ENCODE measurements at regions not wholly inside any gene's neighbourhood (a gene's known extent, or its start where the extent isn't known, plus 50 kb on each side); places are given as distances from the start of the nearest gene placed in this dataset.

- Mint-ChIP-seq H3K4me1 (no peaks in the 10 kb centered on the region), H3K36me3 (no peaks in the 10 kb centered on the region), H3K27ac (no peak overlapping the region), H3K9me3 (peaks cover 8% of the 10 kb centered on the region), H3K4me3 (no peak overlapping the region), H3K27me3 (ENCODE audit: low read depth) (peaks cover 65% of the 10 kb centered on the region)
- DNase-seq (ENCODE audit: low spot score in 2 of 2, unreplicated experiment in 2 of 2) = no peak
- TF ChIP-seq CTCF (IDR thresholded peaks at IDR 0.05; ENCODE audit: unreplicated experiment) = no peak
Observed at GRCh38 chr5:2000591-2000990, 117.9 kb upstream of the IRX4 start.

GRCh38 chr5:1999794-2000193, 117.1 kb upstream of the IRX4 start:
- Mint-ChIP-seq H3K4me3 (no peak overlapping the region), H3K27me3 (ENCODE audit: low read depth) (peaks cover 58% of the 10 kb centered on the region), H3K9me3 (peaks cover 8% of the 10 kb centered on the region), H3K27ac (no peak overlapping the region), H3K36me3 (no peaks in the 10 kb centered on the region), H3K4me1 (no peaks in the 10 kb centered on the region)
- DNase-seq (ENCODE audit: low spot score in 2 of 2, unreplicated experiment in 2 of 2) = no peak
- TF ChIP-seq CTCF (IDR thresholded peaks at IDR 0.05; ENCODE audit: unreplicated experiment) = no peak

DNA sequence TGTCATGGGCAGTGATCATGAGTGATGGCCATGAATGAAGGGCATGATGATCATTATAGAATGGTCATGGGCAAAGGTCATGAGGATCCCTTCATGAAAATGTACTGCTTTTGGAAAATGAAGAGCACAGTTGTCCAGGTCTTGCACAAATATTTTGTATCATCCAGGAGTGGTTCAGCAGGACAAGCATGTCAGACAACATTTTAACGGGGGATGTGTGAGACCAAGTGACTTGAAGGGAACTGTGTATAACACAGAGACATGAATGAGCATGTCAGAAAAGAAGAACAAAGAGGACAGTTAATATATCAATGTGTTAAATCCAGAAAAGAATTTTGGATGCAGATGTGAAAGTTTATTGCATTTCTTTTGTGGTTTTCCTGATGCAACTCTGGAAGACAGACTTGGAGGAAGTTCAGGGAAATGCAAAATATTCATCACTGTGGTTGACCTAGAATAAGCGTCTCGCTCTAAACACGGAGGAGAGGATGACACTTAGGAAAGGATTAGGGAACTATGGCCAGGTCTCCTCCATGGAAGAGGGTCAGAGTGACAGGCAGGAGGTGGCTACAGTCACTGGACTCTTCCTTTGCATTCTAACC, 116.1 kb upstream of the IRX4 start:
- Mint-ChIP-seq H3K27me3 (ENCODE audit: low read depth) (peaks cover 53% of the 10 kb centered on the region), H3K27ac (no peak overlapping the region), H3K36me3 (no peaks in the 10 kb centered on the region), H3K4me3 (no peak overlapping the region), H3K4me1 (no peaks in the 10 kb centered on the region), H3K9me3 (peaks cover 18% of the 10 kb centered on the region)
- no peak for TF ChIP-seq CTCF (IDR thresholded peaks at IDR 0.05; ENCODE audit: unreplicated experiment)
- DNase-seq (ENCODE audit: low spot score in 2 of 2, unreplicated experiment in 2 of 2) = no peak

DNA sequence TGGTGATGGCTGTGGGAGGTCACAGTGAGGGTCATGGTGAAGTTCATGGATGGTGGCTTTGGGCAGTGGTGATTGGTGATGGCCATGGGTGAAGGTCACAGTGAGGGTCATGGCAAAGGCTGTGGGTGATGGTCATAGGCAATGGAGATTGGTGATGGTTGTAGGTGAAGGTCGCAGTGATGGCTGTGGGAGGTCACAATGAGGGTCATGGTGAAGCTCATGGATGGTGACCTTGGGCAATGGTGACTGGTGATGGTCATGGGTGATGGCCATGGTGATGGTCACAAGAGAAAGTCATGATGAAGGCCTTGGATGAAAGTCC, 115.6 kb upstream of the IRX4 start:
- Mint-ChIP-seq H3K36me3 (no peaks in the 10 kb centered on the region), H3K4me3 (no peak overlapping the region), H3K9me3 (peaks cover 23% of the 10 kb centered on the region), H3K4me1 (no peaks in the 10 kb centered on the region), H3K27ac (no peak overlapping the region), H3K27me3 (ENCODE audit: low read depth) (peaks cover 48% of the 10 kb centered on the region)
- DNase-seq (ENCODE audit: low spot score in 2 of 2, unreplicated experiment in 2 of 2) = no peak
- no peak for TF ChIP-seq CTCF (IDR thresholded peaks at IDR 0.05; ENCODE audit: unreplicated experiment)

DNA sequence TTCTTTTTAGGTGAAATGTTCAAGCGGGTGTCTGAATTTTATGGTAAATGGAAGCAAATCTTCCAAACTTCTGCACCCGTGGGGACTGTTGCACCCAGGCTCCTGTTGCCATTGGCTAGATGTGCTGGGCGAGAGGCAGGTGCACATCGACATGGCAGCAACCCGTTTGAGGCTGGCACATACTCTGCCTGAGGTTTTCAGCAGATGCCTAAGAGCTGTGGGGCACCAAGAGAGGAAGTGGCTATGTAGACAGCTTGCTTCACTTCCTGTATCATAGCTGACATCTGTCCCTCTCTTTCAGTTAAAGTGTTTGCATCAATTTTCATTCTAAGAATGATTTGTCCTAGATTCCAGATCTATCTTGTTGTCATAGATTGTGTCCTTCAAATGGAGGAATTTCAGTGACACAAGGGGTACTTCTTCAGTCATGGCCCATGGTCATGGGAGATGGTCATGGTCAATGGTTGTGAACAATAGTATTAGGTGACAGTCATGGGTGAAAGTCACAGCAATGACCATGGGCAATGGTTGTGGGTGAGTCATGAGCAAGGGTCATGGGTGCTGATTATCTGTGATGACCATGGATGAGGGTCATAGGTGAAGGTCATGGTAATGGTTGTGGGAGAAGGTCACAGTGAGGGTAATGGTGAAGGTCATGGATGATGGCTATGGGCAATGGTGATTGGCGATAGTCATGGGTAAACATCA, 115.1 kb upstream of the IRX4 start:
- H3K4me3 Mint-ChIP-seq = no peak overlapping the region

More for the DNA sequence above, 115.1 kb upstream of the IRX4 start:
- Mint-ChIP-seq H3K27me3 (ENCODE audit: low read depth) (peaks cover 44% of the 10 kb centered on the region), H3K9me3 (peaks cover 28% of the 10 kb centered on the region), H3K36me3 (no peaks in the 10 kb centered on the region), H3K4me1 (no peaks in the 10 kb centered on the region), H3K27ac (no peak overlapping the region)
- no peak for TF ChIP-seq CTCF (IDR thresholded peaks at IDR 0.05; ENCODE audit: unreplicated experiment)
- no peak for DNase-seq (ENCODE audit: low spot score in 2 of 2, unreplicated experiment in 2 of 2)
